WTC11 (cell line): ENCODE measurements at regions not wholly inside any gene's neighbourhood (a gene's known extent, or its start where the extent isn't known, plus 50 kb on each side); places are given as distances from the start of the nearest gene placed in this dataset.

Experiments used
- ATAC-seq: fragments of 200-7000 bp; cut with Tn5 transposase; 2 replicates; pipeline ENCODE4 v1.10.0; 2021; ENCODE audit warnings: mild to moderate bottlenecking, moderate library complexity
- CTCF ChIA-PET: fragments of 300-600 bp; sonication (Branson Sonifier 250); formaldehyde crosslinking; loops from one replicate; lab custom pipeline; 2021; ENCODE audit warnings: antibody characterized with exemption; lab: Charles Lee
- POLR2A ChIA-PET: fragments of 350-600 bp; sonication (Branson Sonifier 250); formaldehyde crosslinking; loops from one replicate; lab custom pipeline; 2021; ENCODE audit warnings: antibody characterized with exemption; lab: Charles Lee
- DNase-seq: peaks from one replicate; pipeline ENCODE4 v3.0.0; 2021; ENCODE audit warnings: low spot score
- H3K27ac Mint-ChIP-seq: 2 replicates; pipeline ENCODE4 v1.8.0; 2021; ENCODE audit warnings: mixed read lengths
- H3K27me3 Mint-ChIP-seq: 2 replicates; pipeline ENCODE4 v1.8.0; 2021; ENCODE audit warnings: low read depth, mild to moderate bottlenecking, moderate library complexity, mixed read lengths
- H3K36me3 Mint-ChIP-seq: 2 replicates; pipeline ENCODE4 v1.8.0; 2021; ENCODE audit warnings: mixed read lengths
- H3K4me1 Mint-ChIP-seq: 2 replicates; pipeline ENCODE4 v1.8.0; 2022; ENCODE audit warnings: mixed read lengths
- H3K4me3 Mint-ChIP-seq: 2 replicates; pipeline ENCODE4 v1.8.0; 2021; ENCODE audit warnings: mild to moderate bottlenecking, moderate library complexity, mixed read lengths
- H3K9me3 Mint-ChIP-seq: 2 replicates; pipeline ENCODE4 v1.8.0; 2021; ENCODE audit warnings: mixed read lengths
- ATF1 ChIP-seq: sonication (generic); formaldehyde crosslinking; IDR thresholded peaks from 2 replicates; pipeline ENCODE4 v1.8.1; 2023; ENCODE audit warnings: mild to moderate bottlenecking, moderate library complexity, missing genetic modification reagents
- FOXJ3 ChIP-seq: sonication (generic); formaldehyde crosslinking; IDR thresholded peaks from 2 replicates; pipeline ENCODE4 v1.9.0; 2021; ENCODE audit warnings: missing genetic modification reagents, mild to moderate bottlenecking, borderline replicate concordance
- GABPB1 ChIP-seq: sonication (generic); formaldehyde crosslinking; IDR thresholded peaks from 2 replicates; pipeline ENCODE4 v1.8.1; 2023; ENCODE audit warnings: mild to moderate bottlenecking, missing genetic modification reagents
- NR2C2 ChIP-seq: sonication (generic); formaldehyde crosslinking; IDR thresholded peaks from 2 replicates; pipeline ENCODE4 v1.8.0; 2022; ENCODE audit warnings: mild to moderate bottlenecking, missing genetic modification reagents
- RORB ChIP-seq: fragments of 250-450 bp; sonication (Bioruptor Pico); IDR thresholded peaks from 2 replicates; pipeline ENCODE4 v1.9.0; 2021; ENCODE audit warnings: mild to moderate bottlenecking
- SMAD4 ChIP-seq: sonication (generic); formaldehyde crosslinking; IDR thresholded peaks from 2 replicates; pipeline ENCODE4 v1.8.0; 2022; ENCODE audit warnings: mild to moderate bottlenecking, missing genetic modification reagents
- ZNF121 ChIP-seq: sonication (generic); formaldehyde crosslinking; IDR thresholded peaks from 2 replicates; pipeline ENCODE4 v1.8.0; 2023; ENCODE audit warnings: missing genetic modification reagents
- ZNF396 ChIP-seq: fragments of 250-450 bp; sonication (Bioruptor Pico); IDR thresholded peaks from 2 replicates; pipeline ENCODE4 v1.8.0; 2021; ENCODE audit warnings: mild to moderate bottlenecking, moderate library complexity, borderline replicate concordance
- ZNF416 ChIP-seq: fragments of 250-450 bp; sonication (Bioruptor Pico); IDR thresholded peaks from 2 replicates; pipeline ENCODE4 v1.9.0; 2021; ENCODE audit warnings: mild to moderate bottlenecking, inconsistent platforms
- ZNF423 ChIP-seq: fragments of 250-450 bp; sonication (Bioruptor Pico); IDR thresholded peaks from 2 replicates; pipeline ENCODE4 v2.1.2; 2022; ENCODE audit warnings: mild to moderate bottlenecking, moderate library complexity
- TF ChIP-seq, protein P1 (sequence below): sonication (generic); formaldehyde crosslinking; IDR thresholded peaks from 2 replicates; pipeline ENCODE4 v1.8.0; 2022; ENCODE audit warnings: mild to moderate bottlenecking, missing genetic modification reagents
- TF ChIP-seq, protein P2 (sequence below): fragments of 250-450 bp; sonication (Bioruptor Pico); IDR thresholded peaks from 2 replicates; pipeline ENCODE4 v1.8.0; 2021; ENCODE audit warnings: mild to moderate bottlenecking
- TF ChIP-seq, protein P3 (sequence below): sonication (generic); formaldehyde crosslinking; IDR thresholded peaks from 2 replicates; pipeline ENCODE4 v1.8.1; 2023; ENCODE audit warnings: mild to moderate bottlenecking, moderate library complexity, missing genetic modification reagents
- TF ChIP-seq, protein P4 (sequence below): sonication (generic); formaldehyde crosslinking; IDR thresholded peaks from 2 replicates; pipeline ENCODE4 v1.8.1; 2022; ENCODE audit warnings: low read depth, mild to moderate bottlenecking, moderate library complexity, missing genetic modification reagents, borderline replicate concordance
- TF ChIP-seq, protein P5 (sequence below): sonication (generic); formaldehyde crosslinking; IDR thresholded peaks from 2 replicates; pipeline ENCODE4 v1.8.0; 2023; ENCODE audit warnings: mild to moderate bottlenecking, missing genetic modification reagents
- TF ChIP-seq, protein P6 (sequence below): fragments of 200-600 bp; IDR thresholded peaks from 2 replicates; pipeline ENCODE4 v1.8.0; 2022; ENCODE audit warnings: antibody characterized with exemption
- TF ChIP-seq, protein P7 (sequence below): sonication (generic); formaldehyde crosslinking; IDR thresholded peaks from 2 replicates; pipeline ENCODE4 v1.8.0; 2022; ENCODE audit warnings: mild to moderate bottlenecking, missing genetic modification reagents
- TF ChIP-seq, protein P8 (sequence below): sonication (generic); formaldehyde crosslinking; IDR thresholded peaks from 2 replicates; pipeline ENCODE4 v1.8.0; 2022; ENCODE audit warnings: mild to moderate bottlenecking, missing genetic modification reagents

DNA sequence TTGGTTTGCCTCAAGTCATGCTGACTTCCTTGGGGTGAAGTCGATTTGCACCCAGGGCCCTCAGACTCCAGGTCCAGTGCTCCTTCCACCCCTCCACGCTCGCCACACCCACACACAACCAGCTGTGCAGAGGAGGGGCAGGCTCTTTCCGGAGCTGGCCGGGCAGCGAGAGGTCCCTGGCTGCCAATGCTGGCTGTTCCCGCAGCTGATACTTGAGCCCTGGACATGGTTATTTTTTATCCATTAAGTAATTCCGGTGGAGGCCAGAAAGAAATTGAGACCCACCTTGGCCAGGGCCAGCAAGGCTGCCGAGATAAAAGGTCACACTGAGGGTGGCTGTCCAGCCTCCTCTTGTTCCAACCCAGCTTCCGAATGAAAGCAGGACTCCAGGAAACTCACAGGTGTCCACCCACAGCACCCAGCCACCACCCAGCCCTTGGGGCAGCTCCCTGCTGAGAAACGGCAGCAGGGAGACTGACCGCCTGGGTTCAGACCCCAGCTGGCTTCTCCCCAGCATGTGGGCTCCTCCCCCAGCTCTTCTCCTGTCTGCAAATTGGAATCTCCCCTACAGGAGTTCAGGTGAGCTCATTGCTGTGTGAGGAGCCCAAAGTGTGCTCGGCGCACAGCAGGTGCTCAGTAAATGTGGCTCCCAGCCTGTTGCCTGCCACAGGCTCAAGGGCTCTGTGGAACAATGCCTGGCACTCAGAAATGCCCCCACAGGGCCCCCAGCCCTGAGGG is 77.8 kb downstream of the PDGFA start:
- Mint-ChIP-seq H3K4me3 (no peak overlapping the region), H3K9me3 (no peaks in the 10 kb centered on the region), H3K4me1 (peaks cover 4% of the 10 kb centered on the region; the same call in 1 of the 2 replicates), H3K27ac (no peak overlapping the region), H3K27me3 (no peaks in the 10 kb centered on the region), H3K36me3 (no peaks in the 10 kb centered on the region)
- CTCF ChIA-PET, result no interaction called here
- no peak for ATAC-seq
- TF ChIP-seq RORB (CRISPR knock-in tag) (no peak), ATF1 (no peak), SMAD4 (no peak), NR2C2 (CRISPR knock-in tag) (no peak), ZNF396 (CRISPR knock-in tag) (no peak)
- TF ChIP-seq, protein P1, sequence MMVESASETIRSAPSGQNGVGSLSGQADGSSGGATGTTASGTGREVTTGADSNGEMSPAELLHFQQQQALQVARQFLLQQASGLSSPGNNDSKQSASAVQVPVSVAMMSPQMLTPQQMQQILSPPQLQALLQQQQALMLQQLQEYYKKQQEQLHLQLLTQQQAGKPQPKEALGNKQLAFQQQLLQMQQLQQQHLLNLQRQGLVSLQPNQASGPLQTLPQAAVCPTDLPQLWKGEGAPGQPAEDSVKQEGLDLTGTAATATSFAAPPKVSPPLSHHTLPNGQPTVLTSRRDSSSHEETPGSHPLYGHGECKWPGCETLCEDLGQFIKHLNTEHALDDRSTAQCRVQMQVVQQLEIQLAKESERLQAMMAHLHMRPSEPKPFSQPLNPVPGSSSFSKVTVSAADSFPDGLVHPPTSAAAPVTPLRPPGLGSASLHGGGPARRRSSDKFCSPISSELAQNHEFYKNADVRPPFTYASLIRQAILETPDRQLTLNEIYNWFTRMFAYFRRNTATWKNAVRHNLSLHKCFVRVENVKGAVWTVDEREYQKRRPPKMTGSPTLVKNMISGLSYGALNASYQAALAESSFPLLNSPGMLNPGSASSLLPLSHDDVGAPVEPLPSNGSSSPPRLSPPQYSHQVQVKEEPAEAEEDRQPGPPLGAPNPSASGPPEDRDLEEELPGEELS (CRISPR knock-in tag), result no peak
- TF ChIP-seq, protein P2, sequence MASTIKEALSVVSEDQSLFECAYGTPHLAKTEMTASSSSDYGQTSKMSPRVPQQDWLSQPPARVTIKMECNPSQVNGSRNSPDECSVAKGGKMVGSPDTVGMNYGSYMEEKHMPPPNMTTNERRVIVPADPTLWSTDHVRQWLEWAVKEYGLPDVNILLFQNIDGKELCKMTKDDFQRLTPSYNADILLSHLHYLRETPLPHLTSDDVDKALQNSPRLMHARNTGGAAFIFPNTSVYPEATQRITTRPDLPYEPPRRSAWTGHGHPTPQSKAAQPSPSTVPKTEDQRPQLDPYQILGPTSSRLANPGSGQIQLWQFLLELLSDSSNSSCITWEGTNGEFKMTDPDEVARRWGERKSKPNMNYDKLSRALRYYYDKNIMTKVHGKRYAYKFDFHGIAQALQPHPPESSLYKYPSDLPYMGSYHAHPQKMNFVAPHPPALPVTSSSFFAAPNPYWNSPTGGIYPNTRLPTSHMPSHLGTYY (CRISPR knock-in tag), result no peak
- no peak for DNase-seq
- POLR2A ChIA-PET, result no interaction called here

DNA sequence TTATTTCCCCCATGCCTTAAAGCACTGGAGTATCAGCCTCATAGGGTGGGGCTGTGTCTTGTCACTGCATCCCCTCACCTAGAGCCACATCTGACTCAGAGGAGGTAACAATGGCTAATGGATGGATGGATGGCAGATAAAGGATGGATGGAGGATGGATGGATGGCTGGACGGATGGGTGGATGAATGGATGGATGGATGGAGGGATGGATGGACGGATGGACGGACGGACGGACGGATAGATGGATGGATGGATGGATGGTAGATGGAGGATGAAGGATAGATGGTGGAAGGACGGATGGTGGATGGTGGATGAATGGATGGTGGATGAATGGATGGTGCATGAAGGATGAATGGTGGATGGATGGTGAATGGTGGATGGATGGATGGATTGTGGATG is 77.2 kb downstream of the PDGFA start:
- H3K4me3 Mint-ChIP-seq, result no peak overlapping the region
- H3K9me3 Mint-ChIP-seq, result no peaks in the 10 kb centered on the region
- POLR2A ChIA-PET, result no interaction called here
- TF ChIP-seq, protein P3, sequence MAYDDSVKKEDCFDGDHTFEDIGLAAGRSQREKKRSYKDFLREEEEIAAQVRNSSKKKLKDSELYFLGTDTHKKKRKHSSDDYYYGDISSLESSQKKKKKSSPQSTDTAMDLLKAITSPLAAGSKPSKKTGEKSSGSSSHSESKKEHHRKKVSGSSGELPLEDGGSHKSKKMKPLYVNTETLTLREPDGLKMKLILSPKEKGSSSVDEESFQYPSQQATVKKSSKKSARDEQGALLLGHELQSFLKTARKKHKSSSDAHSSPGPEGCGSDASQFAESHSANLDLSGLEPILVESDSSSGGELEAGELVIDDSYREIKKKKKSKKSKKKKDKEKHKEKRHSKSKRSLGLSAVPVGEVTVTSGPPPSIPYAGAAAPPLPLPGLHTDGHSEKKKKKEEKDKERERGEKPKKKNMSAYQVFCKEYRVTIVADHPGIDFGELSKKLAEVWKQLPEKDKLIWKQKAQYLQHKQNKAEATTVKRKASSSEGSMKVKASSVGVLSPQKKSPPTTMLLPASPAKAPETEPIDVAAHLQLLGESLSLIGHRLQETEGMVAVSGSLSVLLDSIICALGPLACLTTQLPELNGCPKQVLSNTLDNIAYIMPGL, result no peak
- TF ChIP-seq, protein P4, sequence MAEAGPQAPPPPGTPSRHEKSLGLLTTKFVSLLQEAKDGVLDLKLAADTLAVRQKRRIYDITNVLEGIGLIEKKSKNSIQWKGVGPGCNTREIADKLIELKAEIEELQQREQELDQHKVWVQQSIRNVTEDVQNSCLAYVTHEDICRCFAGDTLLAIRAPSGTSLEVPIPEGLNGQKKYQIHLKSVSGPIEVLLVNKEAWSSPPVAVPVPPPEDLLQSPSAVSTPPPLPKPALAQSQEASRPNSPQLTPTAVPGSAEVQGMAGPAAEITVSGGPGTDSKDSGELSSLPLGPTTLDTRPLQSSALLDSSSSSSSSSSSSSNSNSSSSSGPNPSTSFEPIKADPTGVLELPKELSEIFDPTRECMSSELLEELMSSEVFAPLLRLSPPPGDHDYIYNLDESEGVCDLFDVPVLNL, result no peak
- TF ChIP-seq, protein P5, sequence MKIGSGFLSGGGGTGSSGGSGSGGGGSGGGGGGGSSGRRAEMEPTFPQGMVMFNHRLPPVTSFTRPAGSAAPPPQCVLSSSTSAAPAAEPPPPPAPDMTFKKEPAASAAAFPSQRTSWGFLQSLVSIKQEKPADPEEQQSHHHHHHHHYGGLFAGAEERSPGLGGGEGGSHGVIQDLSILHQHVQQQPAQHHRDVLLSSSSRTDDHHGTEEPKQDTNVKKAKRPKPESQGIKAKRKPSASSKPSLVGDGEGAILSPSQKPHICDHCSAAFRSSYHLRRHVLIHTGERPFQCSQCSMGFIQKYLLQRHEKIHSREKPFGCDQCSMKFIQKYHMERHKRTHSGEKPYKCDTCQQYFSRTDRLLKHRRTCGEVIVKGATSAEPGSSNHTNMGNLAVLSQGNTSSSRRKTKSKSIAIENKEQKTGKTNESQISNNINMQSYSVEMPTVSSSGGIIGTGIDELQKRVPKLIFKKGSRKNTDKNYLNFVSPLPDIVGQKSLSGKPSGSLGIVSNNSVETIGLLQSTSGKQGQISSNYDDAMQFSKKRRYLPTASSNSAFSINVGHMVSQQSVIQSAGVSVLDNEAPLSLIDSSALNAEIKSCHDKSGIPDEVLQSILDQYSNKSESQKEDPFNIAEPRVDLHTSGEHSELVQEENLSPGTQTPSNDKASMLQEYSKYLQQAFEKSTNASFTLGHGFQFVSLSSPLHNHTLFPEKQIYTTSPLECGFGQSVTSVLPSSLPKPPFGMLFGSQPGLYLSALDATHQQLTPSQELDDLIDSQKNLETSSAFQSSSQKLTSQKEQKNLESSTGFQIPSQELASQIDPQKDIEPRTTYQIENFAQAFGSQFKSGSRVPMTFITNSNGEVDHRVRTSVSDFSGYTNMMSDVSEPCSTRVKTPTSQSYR, result no peak
- TF ChIP-seq ZNF121 (CRISPR knock-in tag), result no peak
- no peak for TF ChIP-seq RORB (CRISPR knock-in tag)
- no peak for TF ChIP-seq GABPB1 (CRISPR knock-in tag)
- TF ChIP-seq, protein P6, sequence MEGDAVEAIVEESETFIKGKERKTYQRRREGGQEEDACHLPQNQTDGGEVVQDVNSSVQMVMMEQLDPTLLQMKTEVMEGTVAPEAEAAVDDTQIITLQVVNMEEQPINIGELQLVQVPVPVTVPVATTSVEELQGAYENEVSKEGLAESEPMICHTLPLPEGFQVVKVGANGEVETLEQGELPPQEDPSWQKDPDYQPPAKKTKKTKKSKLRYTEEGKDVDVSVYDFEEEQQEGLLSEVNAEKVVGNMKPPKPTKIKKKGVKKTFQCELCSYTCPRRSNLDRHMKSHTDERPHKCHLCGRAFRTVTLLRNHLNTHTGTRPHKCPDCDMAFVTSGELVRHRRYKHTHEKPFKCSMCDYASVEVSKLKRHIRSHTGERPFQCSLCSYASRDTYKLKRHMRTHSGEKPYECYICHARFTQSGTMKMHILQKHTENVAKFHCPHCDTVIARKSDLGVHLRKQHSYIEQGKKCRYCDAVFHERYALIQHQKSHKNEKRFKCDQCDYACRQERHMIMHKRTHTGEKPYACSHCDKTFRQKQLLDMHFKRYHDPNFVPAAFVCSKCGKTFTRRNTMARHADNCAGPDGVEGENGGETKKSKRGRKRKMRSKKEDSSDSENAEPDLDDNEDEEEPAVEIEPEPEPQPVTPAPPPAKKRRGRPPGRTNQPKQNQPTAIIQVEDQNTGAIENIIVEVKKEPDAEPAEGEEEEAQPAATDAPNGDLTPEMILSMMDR, result no peak
- TF ChIP-seq, protein P7, sequence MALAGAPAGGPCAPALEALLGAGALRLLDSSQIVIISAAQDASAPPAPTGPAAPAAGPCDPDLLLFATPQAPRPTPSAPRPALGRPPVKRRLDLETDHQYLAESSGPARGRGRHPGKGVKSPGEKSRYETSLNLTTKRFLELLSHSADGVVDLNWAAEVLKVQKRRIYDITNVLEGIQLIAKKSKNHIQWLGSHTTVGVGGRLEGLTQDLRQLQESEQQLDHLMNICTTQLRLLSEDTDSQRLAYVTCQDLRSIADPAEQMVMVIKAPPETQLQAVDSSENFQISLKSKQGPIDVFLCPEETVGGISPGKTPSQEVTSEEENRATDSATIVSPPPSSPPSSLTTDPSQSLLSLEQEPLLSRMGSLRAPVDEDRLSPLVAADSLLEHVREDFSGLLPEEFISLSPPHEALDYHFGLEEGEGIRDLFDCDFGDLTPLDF (CRISPR knock-in tag), result no peak
- TF ChIP-seq ZNF423 (CRISPR knock-in tag), result no peak
- no peak for TF ChIP-seq ZNF416 (CRISPR knock-in tag)
- TF ChIP-seq, protein P8, sequence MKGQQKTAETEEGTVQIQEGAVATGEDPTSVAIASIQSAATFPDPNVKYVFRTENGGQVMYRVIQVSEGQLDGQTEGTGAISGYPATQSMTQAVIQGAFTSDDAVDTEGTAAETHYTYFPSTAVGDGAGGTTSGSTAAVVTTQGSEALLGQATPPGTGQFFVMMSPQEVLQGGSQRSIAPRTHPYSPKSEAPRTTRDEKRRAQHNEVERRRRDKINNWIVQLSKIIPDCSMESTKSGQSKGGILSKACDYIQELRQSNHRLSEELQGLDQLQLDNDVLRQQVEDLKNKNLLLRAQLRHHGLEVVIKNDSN, result no peak
- TF ChIP-seq FOXJ3 (CRISPR knock-in tag), result no peak
- CTCF ChIA-PET, result no interaction called here
- ATAC-seq (no peak), DNase-seq (no peak)
- H3K36me3 Mint-ChIP-seq, result no peaks in the 10 kb centered on the region
- no peak overlapping the region for H3K27ac Mint-ChIP-seq
- no peaks in the 10 kb centered on the region for H3K27me3 Mint-ChIP-seq
- no peaks in the 10 kb centered on the region for H3K4me1 Mint-ChIP-seq
